ENCODE measurements at regions not wholly inside any gene's neighbourhood (a gene's known extent, or its start where the extent isn't known, plus 50 kb on each side); places are given as distances from the start of the nearest gene placed in this dataset.

- Mint-ChIP-seq H3K27me3 (ENCODE audit: low read depth) (no peaks in the 10 kb centered on the region), H3K9me3 (no peaks in the 10 kb centered on the region), H3K36me3 (no peaks in the 10 kb centered on the region), H3K4me3 (no peak overlapping the region), H3K4me1 (peaks cover 20% of the 10 kb centered on the region), H3K27ac (no peak overlapping the region)
- no peak for DNase-seq (ENCODE audit: low spot score)
- no peak for ATAC-seq
- ChIA-PET POLR2A (no interaction called here), CTCF (interaction anchor here (1.4 kb wide), 1 partner anchor 104 kb away, joined by 3 read pairs; no protein-coding TSS in a partner anchor)
- TF ChIP-seq RORB (CRISPR knock-in tag; IDR thresholded peaks at IDR 0.05) (no peak), ETV6 (CRISPR knock-in tag; IDR thresholded peaks at IDR 0.05) (no peak), ATF1 (CRISPR knock-in tag; IDR thresholded peaks at IDR 0.05) (no peak), SMAD3 (CRISPR knock-in tag; IDR thresholded peaks at IDR 0.05; ENCODE audit: borderline replicate concordance) (no peak), SMAD4 (CRISPR knock-in tag; IDR thresholded peaks at IDR 0.05) (no peak), TCF7 (CRISPR knock-in tag; IDR thresholded peaks at IDR 0.05; ENCODE audit: low read depth) (no peak), ZMAT4 (CRISPR knock-in tag; IDR thresholded peaks at IDR 0.05) (no peak), CBFB (CRISPR knock-in tag; IDR thresholded peaks at IDR 0.05; ENCODE audit: low read depth) (no peak), ESRRA (CRISPR knock-in tag; IDR thresholded peaks at IDR 0.05; ENCODE audit: borderline replicate concordance) (no peak), ZNF232 (CRISPR knock-in tag; IDR thresholded peaks at IDR 0.05) (no peak), PRRX2 (CRISPR knock-in tag; IDR thresholded peaks at IDR 0.05) (no peak), ZNF416 (CRISPR knock-in tag; IDR thresholded peaks at IDR 0.05) (no peak), ZNF317 (CRISPR knock-in tag; IDR thresholded peaks at IDR 0.05; ENCODE audit: borderline replicate concordance, low read depth) (no peak), GTF2I (CRISPR knock-in tag; conservative IDR thresholded peaks at IDR 0.05) (no peak), TEAD1 (CRISPR knock-in tag; IDR thresholded peaks at IDR 0.05) (no peak)
- TF ChIP-seq, protein P1, sequence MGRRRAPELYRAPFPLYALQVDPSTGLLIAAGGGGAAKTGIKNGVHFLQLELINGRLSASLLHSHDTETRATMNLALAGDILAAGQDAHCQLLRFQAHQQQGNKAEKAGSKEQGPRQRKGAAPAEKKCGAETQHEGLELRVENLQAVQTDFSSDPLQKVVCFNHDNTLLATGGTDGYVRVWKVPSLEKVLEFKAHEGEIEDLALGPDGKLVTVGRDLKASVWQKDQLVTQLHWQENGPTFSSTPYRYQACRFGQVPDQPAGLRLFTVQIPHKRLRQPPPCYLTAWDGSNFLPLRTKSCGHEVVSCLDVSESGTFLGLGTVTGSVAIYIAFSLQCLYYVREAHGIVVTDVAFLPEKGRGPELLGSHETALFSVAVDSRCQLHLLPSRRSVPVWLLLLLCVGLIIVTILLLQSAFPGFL (CRISPR knock-in tag; IDR thresholded peaks at IDR 0.05; ENCODE audit: borderline replicate concordance) = no peak
- TF ChIP-seq, protein P2, sequence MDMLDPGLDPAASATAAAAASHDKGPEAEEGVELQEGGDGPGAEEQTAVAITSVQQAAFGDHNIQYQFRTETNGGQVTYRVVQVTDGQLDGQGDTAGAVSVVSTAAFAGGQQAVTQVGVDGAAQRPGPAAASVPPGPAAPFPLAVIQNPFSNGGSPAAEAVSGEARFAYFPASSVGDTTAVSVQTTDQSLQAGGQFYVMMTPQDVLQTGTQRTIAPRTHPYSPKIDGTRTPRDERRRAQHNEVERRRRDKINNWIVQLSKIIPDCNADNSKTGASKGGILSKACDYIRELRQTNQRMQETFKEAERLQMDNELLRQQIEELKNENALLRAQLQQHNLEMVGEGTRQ (CRISPR knock-in tag; IDR thresholded peaks at IDR 0.05) = no peak
These were observed 62.3 kb upstream of the CCDC6 start for GRCh38 chr10:59968705-59969104.

DNA sequence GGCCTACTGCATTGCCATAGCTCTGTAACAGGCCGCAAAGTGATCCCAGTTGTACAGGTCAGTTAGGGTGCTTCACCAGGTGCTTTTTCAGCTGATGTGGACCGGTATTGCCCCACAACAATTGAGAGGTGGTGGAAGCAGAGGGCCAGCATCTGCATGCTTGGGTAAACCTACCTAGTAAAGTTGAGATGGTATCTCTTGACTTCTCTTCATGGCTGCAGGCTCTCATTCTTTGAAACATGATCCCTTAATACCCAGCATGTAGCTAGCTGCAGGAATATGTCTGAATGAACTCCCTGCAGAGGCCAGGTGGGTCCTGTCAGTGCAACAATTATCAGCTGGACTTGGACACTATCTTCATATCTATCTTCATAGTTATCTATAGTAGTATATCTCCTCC is 60.7 kb upstream of the CCDC6 start:
- peak; percentile 29 for ATAC-seq
- TF ChIP-seq E2F5 (CRISPR knock-in tag; IDR thresholded peaks at IDR 0.05) = no peak
- no peak for TF ChIP-seq JAZF1 (CRISPR knock-in tag; IDR thresholded peaks at IDR 0.05)
- TF ChIP-seq, protein P3, sequence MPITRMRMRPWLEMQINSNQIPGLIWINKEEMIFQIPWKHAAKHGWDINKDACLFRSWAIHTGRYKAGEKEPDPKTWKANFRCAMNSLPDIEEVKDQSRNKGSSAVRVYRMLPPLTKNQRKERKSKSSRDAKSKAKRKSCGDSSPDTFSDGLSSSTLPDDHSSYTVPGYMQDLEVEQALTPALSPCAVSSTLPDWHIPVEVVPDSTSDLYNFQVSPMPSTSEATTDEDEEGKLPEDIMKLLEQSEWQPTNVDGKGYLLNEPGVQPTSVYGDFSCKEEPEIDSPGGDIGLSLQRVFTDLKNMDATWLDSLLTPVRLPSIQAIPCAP (CRISPR knock-in tag; IDR thresholded peaks at IDR 0.05) = no peak
- TF ChIP-seq ZNF219 (CRISPR knock-in tag; IDR thresholded peaks at IDR 0.05; ENCODE audit: borderline replicate concordance) = no peak
- TF ChIP-seq CBFB (CRISPR knock-in tag; IDR thresholded peaks at IDR 0.05; ENCODE audit: low read depth) = no peak
- no peak for TF ChIP-seq GTF2I (CRISPR knock-in tag; conservative IDR thresholded peaks at IDR 0.05)
- TF ChIP-seq RELA (CRISPR knock-in tag; IDR thresholded peaks at IDR 0.05; ENCODE audit: borderline replicate concordance) = no peak
- no peak for TF ChIP-seq CTCF (IDR thresholded peaks at IDR 0.05)
- Mint-ChIP-seq H3K4me1 (peaks cover 20% of the 10 kb centered on the region), H3K27ac (no peak overlapping the region), H3K4me3 (no peak overlapping the region), H3K27me3 (ENCODE audit: low read depth) (no peaks in the 10 kb centered on the region), H3K9me3 (no peaks in the 10 kb centered on the region), H3K36me3 (no peaks in the 10 kb centered on the region)
- DNase-seq (ENCODE audit: low spot score) = no peak
- POLR2A ChIA-PET = interaction anchor here (0.7 kb wide), 1 partner anchor 79 kb away, joined by 7 read pairs; no protein-coding TSS in a partner anchor
- CTCF ChIA-PET = interaction anchor here (0.5 to 0.8 kb wide), 4 partner anchors 61 to 185 kb away, joined by 3 to 5 read pairs (median 4); no protein-coding TSS in a partner anchor

Measured in WTC11 (cell line).